HG02885 (cell line): ENCODE measurements at regions not wholly inside any gene's neighbourhood (a gene's known extent, or its start where the extent isn't known, plus 50 kb on each side); places are given as distances from the start of the nearest gene placed in this dataset.

Experiments used
- ATAC-seq: cut with Tn5 transposase; IDR thresholded peaks from one replicate; pipeline ENCODE4 v1.9.1; 2021; ENCODE audit warnings: mild to moderate bottlenecking; ENCODE audit not compliant: unreplicated experiment, poor library complexity

- ATAC-seq: peak; percentile 98
Observed at GRCh38 chr6:165884813-165885765, 222.0 kb upstream of the PDE10A start.

DNA sequence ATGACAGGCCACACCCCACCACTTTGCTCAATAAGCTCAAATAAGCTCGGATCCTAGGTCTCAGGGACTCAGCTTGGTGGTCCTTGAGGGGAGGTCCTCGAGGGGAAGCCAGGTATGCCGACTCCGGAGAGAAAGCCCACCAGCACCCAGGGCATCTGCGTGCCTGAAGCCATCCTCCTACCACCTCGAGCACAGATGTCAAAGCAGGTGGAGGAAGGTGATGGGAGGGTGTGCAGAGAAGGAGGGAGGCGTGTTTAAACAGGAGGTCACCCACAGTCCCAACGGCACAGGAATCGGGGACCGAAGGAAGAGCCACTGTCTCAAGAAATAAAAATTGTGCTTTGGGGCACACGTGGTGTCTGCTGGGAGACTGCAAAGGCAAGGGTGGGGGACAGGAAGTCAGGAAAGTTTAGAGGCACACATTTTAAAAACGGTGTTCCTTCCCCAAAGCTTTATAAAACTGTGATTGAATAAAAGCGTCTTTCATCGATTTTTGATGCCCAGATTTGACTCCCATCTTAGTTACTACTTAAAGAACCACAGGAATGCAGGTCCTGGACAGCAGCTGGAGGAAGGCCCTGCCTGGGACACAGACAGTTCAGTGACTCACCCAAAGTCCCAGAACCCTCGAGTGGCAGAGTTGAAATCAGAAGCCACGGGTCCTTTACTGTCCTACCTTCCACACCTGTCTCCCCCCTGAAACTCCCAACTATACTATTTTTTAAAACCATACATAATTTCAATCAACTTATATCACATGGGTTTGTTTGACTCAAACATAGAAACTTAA is 221.0 kb upstream of the PDE10A start:
- no peak for ATAC-seq

GRCh38 chr6:165881806-165882205 is 218.8 kb upstream of the PDE10A start:
- no peak for ATAC-seq

DNA sequence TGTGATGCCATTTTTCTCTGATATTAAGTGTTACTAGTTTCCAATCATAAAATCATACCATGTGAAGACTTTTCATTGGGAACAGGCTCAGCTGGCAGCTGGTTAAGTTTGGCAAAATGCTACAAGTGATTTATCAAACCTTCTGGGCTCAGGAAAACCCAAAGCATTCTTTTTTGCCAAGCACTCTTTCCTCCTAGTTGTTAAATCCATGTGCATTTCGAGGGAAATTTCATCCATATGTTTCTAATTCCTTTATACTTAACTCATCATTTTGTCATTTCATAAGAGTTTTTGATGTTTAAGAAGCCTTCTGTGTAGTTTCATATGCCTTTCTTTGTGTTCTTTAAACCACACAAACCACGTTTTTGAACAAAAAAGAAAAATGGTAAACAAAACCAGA is 217.6 kb upstream of the PDE10A start:
- no peak for ATAC-seq

DNA sequence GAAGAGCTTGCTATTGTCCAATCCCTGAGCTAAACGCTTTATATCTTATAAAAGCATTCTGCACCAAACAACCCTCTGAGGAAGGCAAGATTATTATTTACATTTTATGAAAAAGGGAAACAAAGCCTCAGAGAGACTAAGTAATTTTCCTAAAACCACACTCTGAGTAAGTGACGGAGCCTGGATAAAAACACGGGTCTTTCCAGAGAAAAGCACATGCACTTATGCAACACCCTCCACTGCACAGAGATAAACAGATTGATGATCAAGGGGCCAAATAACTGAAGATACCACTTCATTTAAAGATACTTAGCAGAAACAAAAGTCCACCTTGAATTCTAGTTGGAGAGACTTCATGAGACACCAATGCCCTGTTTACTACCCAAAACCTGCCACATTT is 214.7 kb upstream of the PDE10A start:
- no peak for ATAC-seq

DNA sequence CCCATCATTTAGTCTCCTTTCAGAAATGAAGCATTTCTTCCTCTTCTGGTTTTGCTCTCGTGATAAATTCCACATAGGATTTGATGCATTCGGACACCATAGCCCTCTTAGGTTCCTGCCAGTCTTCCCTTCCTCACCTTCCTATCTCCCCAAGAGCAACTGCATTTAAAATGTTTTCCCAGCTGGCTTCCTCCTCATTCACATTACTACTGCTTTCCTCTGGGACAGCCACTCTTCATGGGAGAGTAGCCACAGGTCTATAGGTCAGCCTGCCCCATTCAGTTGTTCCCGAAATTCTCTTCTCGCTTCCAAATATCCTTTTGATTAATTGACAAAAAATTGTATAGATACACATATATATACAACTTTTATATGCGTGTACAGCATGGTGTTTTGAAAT is 214.2 kb upstream of the PDE10A start:
- ATAC-seq: no peak

DNA sequence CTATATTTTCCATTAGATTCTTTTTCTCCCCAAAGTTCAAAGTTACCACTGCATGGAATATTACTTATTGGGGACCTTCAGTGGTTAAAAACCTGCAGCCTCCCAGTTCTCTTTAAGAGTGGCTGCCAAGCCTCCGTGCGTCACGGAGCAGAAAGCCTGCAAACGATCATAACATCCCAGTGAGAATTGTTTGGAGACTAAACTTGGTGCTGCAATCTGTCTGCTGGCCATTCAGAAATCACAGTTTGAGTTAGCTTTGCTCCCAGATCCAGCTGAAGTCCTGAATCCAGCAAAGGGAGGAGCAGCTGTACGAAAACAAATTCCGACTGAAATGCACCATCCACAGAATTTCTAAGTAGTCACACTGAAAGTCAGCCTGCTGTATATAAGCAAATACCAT is 213.5 kb upstream of the PDE10A start:
- ATAC-seq: no peak

- ATAC-seq: no peak
Observed at GRCh38 chr6:165875946-165876345, 212.9 kb upstream of the PDE10A start.

- no peak for ATAC-seq
Observed at GRCh38 chr6:165873976-165874375, 210.9 kb upstream of the PDE10A start.

DNA sequence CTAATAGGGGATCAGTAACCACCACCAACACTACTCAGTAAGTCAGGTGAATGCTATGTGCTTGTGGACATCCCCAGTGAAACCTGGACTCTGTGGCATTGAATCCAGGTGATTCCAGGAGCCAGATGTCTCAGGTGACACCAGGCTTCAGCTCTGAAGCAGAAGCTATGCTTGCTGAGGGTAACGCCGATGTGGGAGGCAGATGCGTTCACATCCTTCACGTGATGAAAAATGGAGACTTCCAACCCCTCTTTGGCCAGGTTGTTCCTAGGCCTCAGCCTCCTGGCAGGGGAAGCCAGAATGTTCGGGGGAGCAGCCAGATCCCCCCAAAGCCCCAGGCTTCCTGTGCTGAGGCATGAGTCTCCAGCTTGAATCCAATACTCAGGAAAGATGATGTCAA is 209.8 kb upstream of the PDE10A start:
- no peak for ATAC-seq

DNA sequence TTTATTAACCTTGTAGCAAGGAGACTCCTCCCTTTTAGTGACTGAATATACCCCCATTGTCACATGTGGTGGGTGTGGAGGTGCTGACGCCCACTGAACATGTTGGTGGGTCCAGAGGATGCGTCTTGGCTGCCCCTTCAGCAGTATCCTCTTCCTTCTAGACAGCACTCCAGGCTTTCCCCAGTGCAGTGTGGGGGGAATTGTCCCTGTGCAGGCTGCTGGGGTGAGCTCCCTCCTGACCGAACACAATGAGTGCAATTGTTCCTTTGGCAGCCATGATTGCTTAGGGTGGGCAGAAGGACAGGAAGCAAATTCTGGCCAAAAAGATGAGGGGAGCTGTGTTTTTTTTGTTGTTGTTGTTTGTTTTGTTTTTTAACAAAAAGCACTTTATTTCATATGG is 209.3 kb upstream of the PDE10A start:
- no peak for ATAC-seq

GRCh38 chr6:165871571-165871970 is 208.5 kb upstream of the PDE10A start:
- no peak for ATAC-seq

GRCh38 chr6:165869526-165869925 is 206.5 kb upstream of the PDE10A start:
- ATAC-seq: no peak

DNA sequence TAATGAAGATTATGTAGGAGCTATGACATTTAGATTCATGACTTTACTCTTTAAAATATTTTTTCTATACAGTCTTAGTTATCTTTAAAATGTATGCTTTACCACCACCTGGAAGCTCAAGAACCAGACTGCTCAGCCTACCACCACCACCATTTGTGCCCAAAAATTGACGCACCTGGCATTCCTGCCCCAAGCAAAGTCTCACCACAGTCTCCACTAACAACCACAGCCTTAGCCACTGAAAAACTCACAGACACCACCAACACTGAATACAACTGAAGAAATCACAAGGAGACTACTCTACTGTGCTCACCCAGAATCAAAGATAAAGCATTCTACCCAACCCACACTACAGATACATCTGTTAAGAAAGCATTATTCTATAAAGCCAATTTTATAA is 201.9 kb upstream of the PDE10A start:
- ATAC-seq: no peak

- ATAC-seq: no peak
Observed at GRCh38 chr6:165864218-165864617, 201.2 kb upstream of the PDE10A start.

- ATAC-seq: no peak
Observed at GRCh38 chr6:165863801-165864200, 200.8 kb upstream of the PDE10A start.

DNA sequence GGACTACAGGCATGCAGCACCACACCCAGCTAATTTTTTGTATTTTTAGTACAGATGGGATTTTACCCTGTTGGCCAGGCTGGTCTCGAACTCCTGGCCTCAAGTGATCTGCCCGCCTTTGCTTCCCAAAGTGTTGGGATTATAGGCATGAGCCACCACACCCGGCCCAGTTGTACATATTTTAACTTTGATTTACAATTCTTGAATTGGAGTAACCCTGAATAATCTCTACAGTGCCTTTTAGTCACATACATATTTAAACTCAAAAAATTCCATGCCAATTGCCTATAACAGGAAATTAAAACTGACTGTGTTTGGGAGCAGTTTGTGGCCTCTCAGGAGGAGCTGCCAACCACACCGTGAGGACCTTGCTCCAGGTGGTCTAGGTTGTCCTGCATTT is 199.8 kb upstream of the PDE10A start:
- no peak for ATAC-seq

DNA sequence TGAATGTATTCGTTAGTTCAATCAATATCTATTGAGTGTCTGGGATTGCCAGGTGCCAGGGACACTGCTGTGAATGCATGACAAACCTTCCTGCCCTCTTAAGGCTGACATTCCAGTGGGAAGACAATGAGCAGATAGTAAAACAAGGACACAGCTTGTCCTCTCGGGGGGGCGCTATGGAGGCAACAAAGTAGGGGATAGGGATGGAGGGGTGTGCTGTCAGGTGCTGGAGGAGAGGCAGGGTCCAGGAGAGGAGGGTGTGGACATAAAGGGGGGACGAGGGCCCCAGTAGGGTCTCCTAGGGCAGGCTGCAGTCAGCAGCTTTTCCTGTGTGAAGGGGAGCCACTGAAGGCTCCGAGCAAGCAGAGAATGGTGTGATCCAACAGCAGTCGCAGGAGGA is 198.2 kb upstream of the PDE10A start:
- no peak for ATAC-seq

- ATAC-seq: no peak
Observed at GRCh38 chr6:165858586-165858985, 195.5 kb upstream of the PDE10A start.

- ATAC-seq: no peak
Observed at GRCh38 chr6:165855856-165856255, 192.8 kb upstream of the PDE10A start.

GRCh38 chr6:165854863-165855593 is 192.0 kb upstream of the PDE10A start:
- ATAC-seq: no peak
